A549 (cell line): ENCODE measurements at regions not wholly inside any gene's neighbourhood (a gene's known extent, or its start where the extent isn't known, plus 50 kb on each side); places are given as distances from the start of the nearest gene placed in this dataset.

Experiments used
- ATAC-seq, 2 experiments: fragments of 200-7000 bp in 1 of 2; fragments of >200 bp in 1 of 2; cut with Nextera tagmentation in 1 of 2; cut with Tn5 transposase in 1 of 2; 3 replicates each; pipeline versions ENCODE4 v1.8.0 to v1.9.1; 2018 to 2020; ENCODE audit warnings: mild to moderate bottlenecking in 1 of 2, moderate library complexity in 1 of 2
- CTCF ChIA-PET: fragments of 300-600 bp; sonication (Branson Sonifier 250); formaldehyde crosslinking; extraction: SDS; loops from one replicate; lab custom pipeline; 2021; ENCODE audit warnings: antibody characterized with exemption, inconsistent platforms; lab: Yijun Ruan, JAX
- POLR2A ChIA-PET: fragments of 350-600 bp; formaldehyde crosslinking; extraction: SDS; loops from one replicate; lab custom pipeline; 2021; ENCODE audit warnings: antibody characterized with exemption, inconsistent platforms; lab: Yijun Ruan, JAX
- DNase-seq, 2 experiments: peaks; one replicate each; pipeline versions ENCODE4 v3.0.0 to v3.0.0-alpha.2; 2011 to 2016; ENCODE audit warnings: low read depth in 1 of 2, low spot score in 1 of 2
- FAIRE-seq: peaks from 2 replicates; lab custom pipeline; 2011; peaks lifted over from hg19 to GRCh38; lab: Jason Lieb, UNC
- H3K27ac ChIP-seq, 2 experiments: fragments of >200 bp; sonication (Bioruptor Twin); formaldehyde crosslinking; 3 replicates each; pipeline ENCODE4 v1.5.1; 2016 to 2017
- H3K4me1 ChIP-seq: fragments of >200 bp; sonication (Bioruptor Twin); formaldehyde crosslinking; 3 replicates; pipeline ENCODE4 v1.6.1; 2016
- H3K4me2 ChIP-seq: fragments of >200 bp; sonication (Bioruptor Twin); formaldehyde crosslinking; 3 replicates; pipeline ENCODE4 v1.6.1; 2016
- H3K4me3 ChIP-seq: fragments of >200 bp; sonication (Bioruptor Twin); formaldehyde crosslinking; 3 replicates; pipeline ENCODE4 v1.5.1; 2016
- H3K9me3 ChIP-seq: fragments of >200 bp; sonication (Bioruptor Twin); formaldehyde crosslinking; 3 replicates; pipeline ENCODE4 v1.6.1; 2016
- BHLHE40 ChIP-seq: IDR thresholded peaks from 2 replicates; pipeline ENCODE4 v1.6.1; 2012; ENCODE audit warnings: low read depth, low read length, inconsistent platforms
- CBX2 ChIP-seq: fragments of 200-600 bp; sonication (generic); IDR thresholded peaks from 2 replicates; pipeline ENCODE4 v1.6.1; 2016; ENCODE audit warnings: low read depth, mild to moderate bottlenecking, borderline replicate concordance
- EHF ChIP-seq: fragments of 250-450 bp; sonication (Bioruptor Pico); IDR thresholded peaks from 2 replicates; pipeline ENCODE4 v1.5.0; 2020; ENCODE audit warnings: mild to moderate bottlenecking
- EP300 ChIP-seq, 2 experiments: fragments of >200 bp; sonication (Bioruptor Twin); formaldehyde crosslinking; IDR thresholded peaks; 2 replicates in 1 of 2; 3 replicates in 1 of 2; pipeline ENCODE4 v1.6.1; 2016 to 2017
- FOSL2 ChIP-seq, 2 experiments: fragments of 450-650 bp in 1 of 2; fragments of >200 bp in 1 of 2; sonication (Bioruptor Twin) in 1 of 2; formaldehyde crosslinking; IDR thresholded peaks; 2 replicates each; pipeline versions ENCODE4 v1.5.0 to v1.6.1; 2016 to 2020; ENCODE audit warnings: mild to moderate bottlenecking in 1 of 2, moderate library complexity in 1 of 2
- GATA3 ChIP-seq: IDR thresholded peaks from 2 replicates; pipeline ENCODE4 v1.6.1; 2012; ENCODE audit warnings: borderline replicate concordance
- HEYL ChIP-seq: fragments of 250-450 bp; sonication (Bioruptor Pico); IDR thresholded peaks from 2 replicates; pipeline ENCODE4 v1.8.0; 2021; ENCODE audit warnings: mild to moderate bottlenecking, moderate library complexity
- HOXA7 ChIP-seq: fragments of 250-450 bp; sonication (Bioruptor Pico); IDR thresholded peaks from 2 replicates; pipeline ENCODE4 v1.5.0; 2020; ENCODE audit warnings: mild to moderate bottlenecking, moderate library complexity
- HOXB13 ChIP-seq: fragments of 250-450 bp; sonication (Bioruptor Pico); IDR thresholded peaks from 2 replicates; pipeline ENCODE4 v1.5.0; 2020; ENCODE audit warnings: low read depth, mild to moderate bottlenecking, moderate library complexity
- HOXB5 ChIP-seq: fragments of 250-450 bp; sonication (Bioruptor Pico); IDR thresholded peaks from 2 replicates; pipeline ENCODE4 v1.5.0; 2020; ENCODE audit warnings: mild to moderate bottlenecking, moderate library complexity
- JUN ChIP-seq, 2 experiments: fragments of >200 bp; sonication (Bioruptor Twin); formaldehyde crosslinking; IDR thresholded peaks; 2 replicates in 1 of 2; 3 replicates in 1 of 2; pipeline ENCODE4 v1.6.1; 2016 to 2017
- NR3C1 ChIP-seq: fragments of >200 bp; sonication (Bioruptor Twin); formaldehyde crosslinking; IDR thresholded peaks from 3 replicates; pipeline ENCODE4 v1.6.1; 2017
- PHF8 ChIP-seq: fragments of 200-600 bp; sonication (generic); IDR thresholded peaks from 2 replicates; pipeline ENCODE4 v1.6.1; 2016; ENCODE audit warnings: low read depth, mild to moderate bottlenecking, antibody characterized with exemption, moderate library complexity, borderline replicate concordance
- RAD21 ChIP-seq, 2 experiments: fragments of >200 bp in 1 of 2; sonication (Bioruptor Twin) in 1 of 2; formaldehyde crosslinking in 1 of 2; IDR thresholded peaks in 1 of 2; conservative IDR thresholded peaks in 1 of 2; 2 replicates in 1 of 2; 3 replicates in 1 of 2; pipeline ENCODE4 v1.6.1; 2012 to 2018; ENCODE audit warnings: inconsistent platforms in 1 of 2
- SREBF2 ChIP-seq: fragments of 450-650 bp; IDR thresholded peaks from 2 replicates; pipeline ENCODE4 v1.6.1; 2014; ENCODE audit warnings: mild to moderate bottlenecking, moderate library complexity
- TP53 ChIP-seq: fragments of 250-450 bp; sonication (Bioruptor Pico); IDR thresholded peaks from 2 replicates; pipeline ENCODE4 v1.5.0; 2021; ENCODE audit warnings: mild to moderate bottlenecking, moderate library complexity
- ZFP36 ChIP-seq: fragments of 450-650 bp; IDR thresholded peaks from 2 replicates; pipeline ENCODE4 v1.6.1; 2014; ENCODE audit warnings: borderline replicate concordance; ENCODE audit not compliant: partially characterized antibody
- WGBS: methylation state at CpG from one replicate; pipeline ENCODE4 v1.1.6; 2017; ENCODE audit errors: missing lambda C conversion rate; 5-methylcytosine and 5-hydroxymethylcytosine counted together
- TF ChIP-seq, protein P1 (sequence below): fragments of 250-450 bp; sonication (Bioruptor Pico); IDR thresholded peaks from 2 replicates; pipeline ENCODE4 v1.5.0; 2021; ENCODE audit warnings: mild to moderate bottlenecking, moderate library complexity, borderline replicate concordance
- TF ChIP-seq, protein P2 (sequence below): fragments of >200 bp; sonication (Bioruptor Twin); formaldehyde crosslinking; IDR thresholded peaks from 3 replicates; pipeline ENCODE4 v1.5.1; 2016
- TF ChIP-seq, protein P3 (sequence below): IDR thresholded peaks from 2 replicates; pipeline ENCODE4 v1.6.1; 2012
- TF ChIP-seq, protein P4 (sequence below): fragments of >200 bp; sonication (Bioruptor Twin); formaldehyde crosslinking; IDR thresholded peaks from 3 replicates; pipeline ENCODE4 v1.6.1; 2016

DNA sequence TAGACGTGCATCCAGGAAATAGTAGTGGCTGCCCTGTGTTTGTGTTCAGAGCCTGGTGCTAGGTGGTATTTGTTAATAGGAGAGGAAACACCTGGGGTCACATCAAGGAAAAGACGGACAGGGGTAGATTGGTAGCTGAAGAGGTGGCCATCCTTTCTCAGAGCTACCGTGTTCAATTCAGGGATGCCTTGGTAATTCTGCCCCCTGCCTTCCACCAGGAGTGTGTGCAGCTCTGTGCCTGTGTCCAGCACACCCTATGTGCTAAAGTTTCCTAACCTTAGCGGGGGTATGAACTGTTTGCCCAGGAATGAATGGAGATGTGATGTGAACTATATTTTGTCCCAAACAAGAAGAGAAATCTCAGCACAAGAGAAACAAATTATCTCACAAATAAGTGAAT lies 174.1 kb upstream of the MPHOSPH6 start:
- H3K4me2 ChIP-seq, result no peak overlapping the region
- FAIRE-seq, result no peak
- no peak overlapping the region for H3K27ac ChIP-seq
- POLR2A ChIA-PET, result no interaction called here
- CTCF ChIA-PET, result interaction anchor here (1.0 to 1.9 kb wide), 2 partner anchors 14 to 80 kb away, joined by 3 to 8 read pairs; no protein-coding TSS in a partner anchor
- no peak overlapping the region for H3K4me3 ChIP-seq
- no peaks in the 10 kb centered on the region for H3K4me1 ChIP-seq
- TF ChIP-seq NR3C1 (no peak), SREBF2 (no peak), GATA3 (no peak), RAD21 (conservative IDR thresholded peaks at IDR 0.05 in 1 of 2, IDR thresholded peaks at IDR 0.05 in 1 of 2) (peak in 1 of 2 experiments; percentile 38; a peak in 2 of 5 replicates)
- TF ChIP-seq, all 56 proteins: peak for 1
- H3K9me3 ChIP-seq, result no peaks in the 10 kb centered on the region
- ATAC-seq (peak; percentile 62 to 73; a peak in 4 of 6 replicates), DNase-seq (no peak)
- 0% methylated on average over 4 of the region's 4 CpGs for WGBS

DNA sequence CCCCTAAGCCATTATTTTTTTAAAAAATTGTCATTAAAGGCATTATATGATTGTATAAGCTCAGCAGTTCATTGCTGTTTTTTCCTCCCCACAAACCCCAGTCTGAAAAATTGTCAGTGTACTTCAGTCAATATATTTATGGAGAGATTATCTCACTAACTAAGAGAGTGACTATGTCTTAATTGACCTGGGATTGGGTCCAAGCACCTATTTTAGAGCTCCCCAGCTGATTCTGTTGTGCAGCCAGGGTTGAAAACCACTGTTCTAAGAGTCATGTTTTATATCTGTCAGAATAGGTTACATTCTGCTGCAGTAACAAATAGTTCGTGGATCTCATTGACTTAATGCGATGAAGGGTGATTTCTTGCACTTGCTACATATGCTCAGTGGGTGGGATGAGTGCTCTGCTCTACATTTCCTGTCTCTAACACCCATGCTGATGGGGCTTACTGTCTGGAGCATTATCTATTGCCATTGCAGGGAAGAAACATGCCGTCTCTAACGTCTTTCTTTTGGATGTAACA lies 171.2 kb upstream of the MPHOSPH6 start:
- no peak for FAIRE-seq
- H3K4me2 ChIP-seq, result no peak overlapping the region
- H3K4me3 ChIP-seq, result no peak overlapping the region
- no peak for ATAC-seq
- ChIA-PET CTCF (no interaction called here), POLR2A (no interaction called here)
- H3K9me3 ChIP-seq, result no peaks in the 10 kb centered on the region
- H3K27ac ChIP-seq, result no peak overlapping the region
- DNase-seq, result no peak
- no peak for TF ChIP-seq TP53 (CRISPR knock-in tag)
- TF ChIP-seq, protein P1, sequence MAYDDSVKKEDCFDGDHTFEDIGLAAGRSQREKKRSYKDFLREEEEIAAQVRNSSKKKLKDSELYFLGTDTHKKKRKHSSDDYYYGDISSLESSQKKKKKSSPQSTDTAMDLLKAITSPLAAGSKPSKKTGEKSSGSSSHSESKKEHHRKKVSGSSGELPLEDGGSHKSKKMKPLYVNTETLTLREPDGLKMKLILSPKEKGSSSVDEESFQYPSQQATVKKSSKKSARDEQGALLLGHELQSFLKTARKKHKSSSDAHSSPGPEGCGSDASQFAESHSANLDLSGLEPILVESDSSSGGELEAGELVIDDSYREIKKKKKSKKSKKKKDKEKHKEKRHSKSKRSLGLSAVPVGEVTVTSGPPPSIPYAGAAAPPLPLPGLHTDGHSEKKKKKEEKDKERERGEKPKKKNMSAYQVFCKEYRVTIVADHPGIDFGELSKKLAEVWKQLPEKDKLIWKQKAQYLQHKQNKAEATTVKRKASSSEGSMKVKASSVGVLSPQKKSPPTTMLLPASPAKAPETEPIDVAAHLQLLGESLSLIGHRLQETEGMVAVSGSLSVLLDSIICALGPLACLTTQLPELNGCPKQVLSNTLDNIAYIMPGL, result no peak
- TF ChIP-seq, protein P2, sequence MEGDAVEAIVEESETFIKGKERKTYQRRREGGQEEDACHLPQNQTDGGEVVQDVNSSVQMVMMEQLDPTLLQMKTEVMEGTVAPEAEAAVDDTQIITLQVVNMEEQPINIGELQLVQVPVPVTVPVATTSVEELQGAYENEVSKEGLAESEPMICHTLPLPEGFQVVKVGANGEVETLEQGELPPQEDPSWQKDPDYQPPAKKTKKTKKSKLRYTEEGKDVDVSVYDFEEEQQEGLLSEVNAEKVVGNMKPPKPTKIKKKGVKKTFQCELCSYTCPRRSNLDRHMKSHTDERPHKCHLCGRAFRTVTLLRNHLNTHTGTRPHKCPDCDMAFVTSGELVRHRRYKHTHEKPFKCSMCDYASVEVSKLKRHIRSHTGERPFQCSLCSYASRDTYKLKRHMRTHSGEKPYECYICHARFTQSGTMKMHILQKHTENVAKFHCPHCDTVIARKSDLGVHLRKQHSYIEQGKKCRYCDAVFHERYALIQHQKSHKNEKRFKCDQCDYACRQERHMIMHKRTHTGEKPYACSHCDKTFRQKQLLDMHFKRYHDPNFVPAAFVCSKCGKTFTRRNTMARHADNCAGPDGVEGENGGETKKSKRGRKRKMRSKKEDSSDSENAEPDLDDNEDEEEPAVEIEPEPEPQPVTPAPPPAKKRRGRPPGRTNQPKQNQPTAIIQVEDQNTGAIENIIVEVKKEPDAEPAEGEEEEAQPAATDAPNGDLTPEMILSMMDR, result no peak
- no peaks in the 10 kb centered on the region for H3K4me1 ChIP-seq
- 4% methylated on average over 4 of the region's 4 CpGs for WGBS

DNA sequence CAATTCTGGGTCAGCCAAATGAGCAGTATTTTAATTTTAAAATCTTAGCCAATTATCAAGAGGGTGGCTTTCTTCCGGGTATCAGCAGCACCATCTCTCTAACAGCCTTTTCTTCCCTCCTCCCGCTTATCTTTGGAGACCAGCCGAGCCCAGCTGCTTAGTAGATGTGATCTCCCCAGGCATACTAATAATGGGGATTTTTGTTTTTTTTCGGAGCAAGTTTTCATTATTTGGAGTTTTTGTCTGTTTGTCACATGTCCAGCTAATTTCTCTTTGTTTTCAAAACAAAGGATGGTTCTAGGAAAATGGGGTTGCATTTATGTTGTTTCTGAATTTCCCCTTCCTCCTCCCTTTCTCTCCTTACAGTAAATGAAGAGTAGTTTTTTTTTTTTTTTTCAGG lies 170.5 kb upstream of the MPHOSPH6 start:
- Histone ChIP-seq H3K9me3 (no peaks in the 10 kb centered on the region), H3K4me2 (no peak overlapping the region)
- DNase-seq, result no peak
- no peak for TF ChIP-seq EP300 (IDR thresholded peaks at IDR 0.05)
- TF ChIP-seq CBX2, result no peak
- no peak for TF ChIP-seq HOXB5 (CRISPR knock-in tag)
- TF ChIP-seq, protein P3, sequence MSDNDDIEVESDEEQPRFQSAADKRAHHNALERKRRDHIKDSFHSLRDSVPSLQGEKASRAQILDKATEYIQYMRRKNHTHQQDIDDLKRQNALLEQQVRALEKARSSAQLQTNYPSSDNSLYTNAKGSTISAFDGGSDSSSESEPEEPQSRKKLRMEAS, result no peak
- no peak for TF ChIP-seq HOXA7
- TF ChIP-seq EHF (CRISPR knock-in tag), result no peak
- TF ChIP-seq TP53 (CRISPR knock-in tag), result no peak
- TF ChIP-seq JUN (IDR thresholded peaks at IDR 0.05), result no peak
- TF ChIP-seq, protein P4, sequence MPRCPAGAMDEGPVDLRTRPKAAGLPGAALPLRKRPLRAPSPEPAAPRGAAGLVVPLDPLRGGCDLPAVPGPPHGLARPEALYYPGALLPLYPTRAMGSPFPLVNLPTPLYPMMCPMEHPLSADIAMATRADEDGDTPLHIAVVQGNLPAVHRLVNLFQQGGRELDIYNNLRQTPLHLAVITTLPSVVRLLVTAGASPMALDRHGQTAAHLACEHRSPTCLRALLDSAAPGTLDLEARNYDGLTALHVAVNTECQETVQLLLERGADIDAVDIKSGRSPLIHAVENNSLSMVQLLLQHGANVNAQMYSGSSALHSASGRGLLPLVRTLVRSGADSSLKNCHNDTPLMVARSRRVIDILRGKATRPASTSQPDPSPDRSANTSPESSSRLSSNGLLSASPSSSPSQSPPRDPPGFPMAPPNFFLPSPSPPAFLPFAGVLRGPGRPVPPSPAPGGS, result no peak
- no peak for TF ChIP-seq GATA3
- no peak for TF ChIP-seq ZFP36
- no peak for TF ChIP-seq BHLHE40
- TF ChIP-seq HEYL, result no peak
- no peak for TF ChIP-seq PHF8
- TF ChIP-seq HOXB13 (CRISPR knock-in tag), result no peak
- TF ChIP-seq FOSL2 (IDR thresholded peaks at IDR 0.05), result no peak
- no peak for TF ChIP-seq FOSL2 (CRISPR knock-in tag; IDR thresholded peaks at IDR 0.05)
- TF ChIP-seq SREBF2, result no peak
- TF ChIP-seq, all 56 proteins: peak for 0
- H3K4me1 ChIP-seq, result no peaks in the 10 kb centered on the region
- ATAC-seq (no peak), FAIRE-seq (no peak)
- H3K27ac ChIP-seq, result no peak overlapping the region
- ChIA-PET CTCF (no interaction called here), POLR2A (no interaction called here)
- no peak overlapping the region for H3K4me3 ChIP-seq
- 24% methylated on average over 4 of the region's 4 CpGs for WGBS
